Neural progenitor cell (in vitro differentiated cells): ENCODE measurements at regions not wholly inside any gene's neighbourhood (a gene's known extent, or its start where the extent isn't known, plus 50 kb on each side); places are given as distances from the start of the nearest gene placed in this dataset.

Experiments used
- DNase-seq: peaks from one replicate; pipeline ENCODE4 v3.0.0-alpha.2; 2016; ENCODE audit warnings: low spot score
- H2AFZ ChIP-seq: fragments of 200-600 bp; sonication (generic); replicated peaks from 2 replicates; pipeline ENCODE4 v1.6.1; 2016; ENCODE audit warnings: antibody characterized with exemption
- H3F3A ChIP-seq: fragments of 200-600 bp; sonication (generic); 2 replicates; pipeline ENCODE4 v1.6.1; 2016; ENCODE audit warnings: antibody characterized with exemption, low read depth
- H3K27ac ChIP-seq: fragments of 200-600 bp; sonication (generic); 2 replicates; pipeline ENCODE4 v1.5.1; 2016; ENCODE audit warnings: mild to moderate bottlenecking
- H3K27me3 ChIP-seq: fragments of 200-600 bp; sonication (generic); 2 replicates; pipeline ENCODE4 v1.6.1; 2016; ENCODE audit warnings: mild to moderate bottlenecking, moderate library complexity
- H3K36me3 ChIP-seq: fragments of 200-600 bp; sonication (generic); 2 replicates; pipeline ENCODE4 v1.5.1; 2016
- H3K4me1 ChIP-seq: fragments of 200-600 bp; sonication (generic); 2 replicates; pipeline ENCODE4 v1.6.1; 2016; ENCODE audit warnings: mixed run types
- H3K4me2 ChIP-seq: fragments of 200-600 bp; sonication (generic); 2 replicates; pipeline ENCODE4 v1.6.1; 2016
- H3K4me3 ChIP-seq: fragments of 200-600 bp; sonication (generic); 2 replicates; pipeline ENCODE4 v1.5.1; 2016
- H3K79me2 ChIP-seq: fragments of 200-600 bp; sonication (generic); 2 replicates; pipeline ENCODE4 v1.6.1; 2016; ENCODE audit warnings: low read depth
- H3K9ac ChIP-seq: fragments of 200-600 bp; sonication (generic); 2 replicates; pipeline ENCODE4 v1.6.1; 2016
- H3K9me3 ChIP-seq: fragments of 200-600 bp; sonication (generic); 2 replicates; pipeline ENCODE4 v1.5.1; 2016; ENCODE audit warnings: low read depth
- H4K20me1 ChIP-seq: fragments of 200-600 bp; sonication (generic); 2 replicates; pipeline ENCODE4 v1.6.1; 2016; ENCODE audit warnings: low read depth
- H3K27ac Mint-ChIP-seq: 3 replicates; pipeline ENCODE4 v1.8.0; 2021; ENCODE audit warnings: mixed read lengths
- H3K27me3 Mint-ChIP-seq: 2 replicates; pipeline ENCODE4 v1.8.0; 2022; ENCODE audit warnings: low read depth, mild to moderate bottlenecking, inconsistent platforms, moderate library complexity, mixed read lengths; ENCODE audit not compliant: insufficient read depth
- H3K36me3 Mint-ChIP-seq: 3 replicates; pipeline ENCODE4 v1.8.0; 2021; ENCODE audit warnings: mixed read lengths
- H3K4me1 Mint-ChIP-seq: 3 replicates; pipeline ENCODE4 v1.8.0; 2021; ENCODE audit warnings: mixed read lengths
- H3K4me3 Mint-ChIP-seq: 3 replicates; pipeline ENCODE4 v1.8.0; 2021; ENCODE audit warnings: mild to moderate bottlenecking, moderate library complexity, mixed read lengths
- H3K9me3 Mint-ChIP-seq: 3 replicates; pipeline ENCODE4 v1.8.0; 2020; ENCODE audit warnings: mixed read lengths
- EZH2 ChIP-seq: fragments of 200-600 bp; sonication (generic); IDR thresholded peaks from 2 replicates; pipeline ENCODE4 v1.6.1; 2017; ENCODE audit warnings: antibody characterized with exemption, mild to moderate bottlenecking, moderate library complexity
- EZH2phosphoT487 ChIP-seq: fragments of 200-600 bp; sonication (generic); IDR thresholded peaks from 2 replicates; pipeline ENCODE4 v1.6.1; 2017; ENCODE audit warnings: antibody characterized with exemption
- TF ChIP-seq, protein P1 (sequence below): fragments of 200-600 bp; sonication (generic); IDR thresholded peaks from 2 replicates; pipeline ENCODE4 v1.5.1; 2017; ENCODE audit warnings: antibody characterized with exemption, mild to moderate bottlenecking

DNA sequence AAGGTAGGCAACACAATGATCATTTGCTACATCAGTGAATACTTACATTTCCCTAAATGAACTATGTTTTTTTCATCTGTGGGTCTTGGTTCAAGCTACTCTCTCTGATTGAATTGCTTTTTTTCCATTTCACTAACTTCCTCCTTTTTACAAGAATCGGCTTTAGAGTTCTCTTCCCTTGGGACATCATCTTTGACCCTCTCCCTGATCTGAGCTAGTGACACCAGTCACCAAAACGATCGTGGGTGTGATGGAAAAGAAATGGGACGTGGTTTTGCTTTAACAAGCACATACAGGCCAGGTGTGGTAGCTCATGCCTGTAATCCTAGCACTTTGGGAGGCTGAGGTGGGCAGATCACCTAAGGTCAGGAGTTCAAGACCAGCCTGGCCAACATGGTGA is 129.9 kb downstream of the WT1 start:
- H3K9ac ChIP-seq = no peak overlapping the region
- H2AFZ ChIP-seq = no peak overlapping the region
- H3K27me3 ChIP-seq = no peaks in the 10 kb centered on the region
- no peak overlapping the region for H3K4me3 Mint-ChIP-seq
- H3F3A ChIP-seq = no peaks in the 10 kb centered on the region
- no peak overlapping the region for H3K27ac Mint-ChIP-seq
- no peaks in the 10 kb centered on the region for H3K4me1 ChIP-seq
- H3K4me1 Mint-ChIP-seq = no peaks in the 10 kb centered on the region
- no peaks in the 10 kb centered on the region for H3K36me3 Mint-ChIP-seq
- TF ChIP-seq EZH2phosphoT487 (no peak), EZH2 (no peak)
- TF ChIP-seq, protein P1, sequence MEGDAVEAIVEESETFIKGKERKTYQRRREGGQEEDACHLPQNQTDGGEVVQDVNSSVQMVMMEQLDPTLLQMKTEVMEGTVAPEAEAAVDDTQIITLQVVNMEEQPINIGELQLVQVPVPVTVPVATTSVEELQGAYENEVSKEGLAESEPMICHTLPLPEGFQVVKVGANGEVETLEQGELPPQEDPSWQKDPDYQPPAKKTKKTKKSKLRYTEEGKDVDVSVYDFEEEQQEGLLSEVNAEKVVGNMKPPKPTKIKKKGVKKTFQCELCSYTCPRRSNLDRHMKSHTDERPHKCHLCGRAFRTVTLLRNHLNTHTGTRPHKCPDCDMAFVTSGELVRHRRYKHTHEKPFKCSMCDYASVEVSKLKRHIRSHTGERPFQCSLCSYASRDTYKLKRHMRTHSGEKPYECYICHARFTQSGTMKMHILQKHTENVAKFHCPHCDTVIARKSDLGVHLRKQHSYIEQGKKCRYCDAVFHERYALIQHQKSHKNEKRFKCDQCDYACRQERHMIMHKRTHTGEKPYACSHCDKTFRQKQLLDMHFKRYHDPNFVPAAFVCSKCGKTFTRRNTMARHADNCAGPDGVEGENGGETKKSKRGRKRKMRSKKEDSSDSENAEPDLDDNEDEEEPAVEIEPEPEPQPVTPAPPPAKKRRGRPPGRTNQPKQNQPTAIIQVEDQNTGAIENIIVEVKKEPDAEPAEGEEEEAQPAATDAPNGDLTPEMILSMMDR = no peak
- H3K9me3 Mint-ChIP-seq = no peaks in the 10 kb centered on the region
- no peak for DNase-seq
- H3K4me3 ChIP-seq = no peak overlapping the region
- no peaks in the 10 kb centered on the region for H3K79me2 ChIP-seq
- H3K9me3 ChIP-seq = no peaks in the 10 kb centered on the region
- no peaks in the 10 kb centered on the region for H3K36me3 ChIP-seq
- no peak overlapping the region for H3K4me2 ChIP-seq
- no peaks in the 10 kb centered on the region for H3K27me3 Mint-ChIP-seq
- H4K20me1 ChIP-seq = no peaks in the 10 kb centered on the region
- H3K27ac ChIP-seq = no peak overlapping the region

DNA sequence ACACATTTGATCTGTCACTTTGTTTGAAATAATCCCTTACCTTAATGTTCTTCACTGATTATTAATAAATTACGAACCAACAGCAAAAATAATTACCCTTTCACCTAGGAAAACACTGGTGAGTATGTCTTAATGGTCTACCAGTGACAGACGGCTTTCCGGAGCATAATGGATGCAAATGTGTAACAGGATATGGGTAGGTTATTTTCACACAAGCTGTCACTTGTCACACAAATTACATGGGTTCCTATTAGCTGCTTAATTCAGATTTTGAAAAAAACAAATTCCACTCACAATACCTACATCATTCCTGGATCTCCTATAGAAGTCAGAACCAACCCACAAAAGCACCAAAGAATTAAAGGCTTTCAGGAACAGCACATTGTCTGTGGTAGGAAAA is 127.9 kb downstream of the WT1 start:
- H3K27ac Mint-ChIP-seq = no peak overlapping the region
- Histone ChIP-seq H4K20me1 (no peaks in the 10 kb centered on the region), H3K4me2 (no peak overlapping the region), H3K27me3 (peaks cover 6% of the 10 kb centered on the region), H3K79me2 (no peaks in the 10 kb centered on the region), H3K27ac (no peak overlapping the region), H3K4me3 (no peak overlapping the region), H3F3A (no peaks in the 10 kb centered on the region), H3K4me1 (no peaks in the 10 kb centered on the region), H2AFZ (no peak overlapping the region), H3K9me3 (no peaks in the 10 kb centered on the region), H3K9ac (no peak overlapping the region), H3K36me3 (no peaks in the 10 kb centered on the region)
- no peaks in the 10 kb centered on the region for H3K9me3 Mint-ChIP-seq
- DNase-seq = no peak
- TF ChIP-seq, protein P1 = no peak
- TF ChIP-seq EZH2phosphoT487 (no peak), EZH2 (no peak)
- H3K36me3 Mint-ChIP-seq = no peaks in the 10 kb centered on the region
- peaks cover 11% of the 10 kb centered on the region for H3K4me1 Mint-ChIP-seq
- no peaks in the 10 kb centered on the region for H3K27me3 Mint-ChIP-seq
- H3K4me3 Mint-ChIP-seq = no peak overlapping the region

DNA sequence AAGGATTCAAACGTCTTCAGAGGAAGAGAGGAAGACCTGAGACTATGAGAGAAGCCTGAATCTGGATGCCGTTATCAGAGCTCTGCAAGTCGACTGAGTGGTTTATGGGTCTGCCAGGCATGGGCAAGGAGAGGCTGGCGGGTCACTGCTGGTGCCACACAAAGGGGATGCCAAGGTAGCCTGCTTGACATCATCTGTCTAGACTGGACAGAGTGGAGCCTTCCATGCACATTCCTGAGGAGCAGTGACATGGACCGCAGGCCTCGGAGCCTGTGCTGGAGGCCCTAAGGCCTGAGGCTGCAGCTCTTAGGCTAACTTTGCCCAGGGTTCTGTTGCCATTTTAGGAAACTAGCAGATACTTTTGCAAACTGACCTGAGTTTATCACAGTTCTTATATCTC is 127.4 kb downstream of the WT1 start:
- Histone ChIP-seq H2AFZ (no peak overlapping the region), H3K4me3 (no peak overlapping the region), H3K9ac (no peak overlapping the region), H3K27ac (no peak overlapping the region), H3K36me3 (no peaks in the 10 kb centered on the region), H3K9me3 (no peaks in the 10 kb centered on the region), H4K20me1 (no peaks in the 10 kb centered on the region), H3K27me3 (peaks cover 10% of the 10 kb centered on the region), H3K79me2 (no peaks in the 10 kb centered on the region), H3K4me1 (peaks cover under 1% of the 10 kb centered on the region), H3K4me2 (no peak overlapping the region), H3F3A (no peaks in the 10 kb centered on the region)
- TF ChIP-seq EZH2phosphoT487 = no peak
- no peak for TF ChIP-seq EZH2
- DNase-seq = no peak
- H3K4me1 Mint-ChIP-seq = peaks cover 13% of the 10 kb centered on the region
- H3K36me3 Mint-ChIP-seq = no peaks in the 10 kb centered on the region
- H3K4me3 Mint-ChIP-seq = no peak overlapping the region
- no peaks in the 10 kb centered on the region for H3K27me3 Mint-ChIP-seq
- H3K9me3 Mint-ChIP-seq = no peaks in the 10 kb centered on the region
- no peak overlapping the region for H3K27ac Mint-ChIP-seq

DNA sequence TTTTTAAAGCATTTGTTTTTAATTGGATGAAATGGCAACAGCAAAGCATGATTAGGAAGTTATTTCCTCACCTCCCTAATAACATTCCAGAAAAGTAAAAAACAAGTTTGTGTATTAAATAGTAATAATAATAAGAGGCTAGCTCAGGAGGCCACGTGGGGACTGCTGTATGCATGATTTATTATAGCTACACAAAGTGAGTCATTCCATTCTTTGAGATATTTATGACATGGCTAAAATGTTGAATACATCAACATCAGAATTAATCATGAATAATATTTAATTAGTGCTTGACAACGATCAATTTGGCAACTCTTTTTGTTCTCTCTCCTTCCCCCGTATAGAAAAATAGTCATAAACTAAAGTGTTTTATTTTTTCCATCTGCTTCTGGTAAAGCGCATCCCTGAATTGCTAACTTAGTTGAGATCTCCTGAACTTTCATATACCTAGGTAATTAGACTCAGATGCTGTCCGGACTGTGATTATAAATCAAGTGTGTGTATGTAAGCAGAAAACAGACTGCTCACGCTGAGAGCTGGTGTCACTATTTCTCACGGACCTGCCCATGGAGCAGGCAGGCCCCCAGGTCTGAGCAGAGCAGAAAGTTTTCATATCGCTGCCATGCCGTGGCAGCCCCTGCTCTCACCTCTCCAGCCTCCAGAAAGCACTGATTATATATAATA is 125.7 kb downstream of the WT1 start:
- no peak overlapping the region for H3K9ac ChIP-seq
- no peaks in the 10 kb centered on the region for H3K36me3 ChIP-seq
- H2AFZ ChIP-seq = no peak overlapping the region
- H3K9me3 ChIP-seq = no peaks in the 10 kb centered on the region
- no peaks in the 10 kb centered on the region for H3K79me2 ChIP-seq
- no peak overlapping the region for H3K27ac ChIP-seq
- DNase-seq = no peak
- H3K27me3 ChIP-seq = peaks cover 10% of the 10 kb centered on the region
- H3K36me3 Mint-ChIP-seq = no peaks in the 10 kb centered on the region
- no peak overlapping the region for H3K4me2 ChIP-seq
- no peak overlapping the region for H3K4me3 ChIP-seq
- H3K4me1 Mint-ChIP-seq = peaks cover 17% of the 10 kb centered on the region
- no peaks in the 10 kb centered on the region for H3K27me3 Mint-ChIP-seq
- no peak for TF ChIP-seq EZH2
- TF ChIP-seq, protein P1 = no peak
- TF ChIP-seq EZH2phosphoT487 = no peak
- H3K4me3 Mint-ChIP-seq = no peak overlapping the region
- H3K9me3 Mint-ChIP-seq = no peaks in the 10 kb centered on the region
- H4K20me1 ChIP-seq = no peaks in the 10 kb centered on the region
- no peak overlapping the region for H3K27ac Mint-ChIP-seq
- H3K4me1 ChIP-seq = peaks cover 7% of the 10 kb centered on the region
- H3F3A ChIP-seq = peaks cover 15% of the 10 kb centered on the region
